SK-N-SH (cell line): ENCODE measurements at regions not wholly inside any gene's neighbourhood (a gene's known extent, or its start where the extent isn't known, plus 50 kb on each side); places are given as distances from the start of the nearest gene placed in this dataset.

Experiments used
- RAD21 ChIP-seq: IDR thresholded peaks from 2 replicates; pipeline ENCODE4 v1.6.1; 2012; ENCODE audit warnings: mild to moderate bottlenecking, low read length
- RCOR1 ChIP-seq: fragments of 150-350 bp; IDR thresholded peaks from 2 replicates; pipeline ENCODE4 v1.6.1; 2017; ENCODE audit warnings: antibody characterized with exemption, low read length
- YY1 ChIP-seq: IDR thresholded peaks from 2 replicates; pipeline ENCODE4 v1.4.0; 2012; ENCODE audit warnings: low read depth, mild to moderate bottlenecking
- TF ChIP-seq, protein P1 (sequence below): IDR thresholded peaks from 2 replicates; pipeline ENCODE4 v1.6.1; 2012; ENCODE audit warnings: mild to moderate bottlenecking, low read depth, low read length, moderate library complexity
- TF ChIP-seq, protein P2 (sequence below): fragments of 200-600 bp; sonication (generic); IDR thresholded peaks from 2 replicates; pipeline ENCODE4 v1.6.1; 2017; ENCODE audit warnings: antibody characterized with exemption, mild to moderate bottlenecking, moderate library complexity
- TF ChIP-seq, protein P3 (sequence below): fragments of 150-350 bp; IDR thresholded peaks from 2 replicates; pipeline ENCODE4 v1.6.1; 2017; ENCODE audit warnings: antibody characterized with exemption, low read length, low read depth, borderline replicate concordance
- TF ChIP-seq, protein P4 (sequence below): IDR thresholded peaks from 2 replicates; pipeline ENCODE4; 2012
- TF ChIP-seq, protein P5 (sequence below): IDR thresholded peaks from 2 replicates; pipeline ENCODE4 v1.4.0; 2012; ENCODE audit warnings: low read depth

DNA sequence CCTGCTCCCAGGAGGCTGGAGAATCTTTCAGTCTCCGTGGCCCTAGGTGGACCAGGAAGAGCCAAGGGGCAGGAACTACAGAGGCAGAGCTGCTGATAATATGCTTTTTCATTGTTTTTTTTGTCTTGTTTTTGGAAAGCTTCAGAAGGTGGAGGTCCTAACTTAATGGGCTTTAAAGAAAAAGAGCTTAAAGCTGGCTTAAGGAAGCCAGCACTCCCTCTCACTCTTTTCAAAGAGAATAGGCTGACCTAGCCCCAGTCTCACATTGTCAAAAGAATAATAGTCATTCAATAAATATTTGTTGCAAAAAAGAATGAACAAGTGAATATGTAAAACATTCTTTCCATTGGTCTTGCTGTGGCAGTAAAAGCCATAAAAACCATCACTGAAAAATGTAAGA lies 61.0 kb upstream of the RRP15 start:
- TF ChIP-seq, protein P1, sequence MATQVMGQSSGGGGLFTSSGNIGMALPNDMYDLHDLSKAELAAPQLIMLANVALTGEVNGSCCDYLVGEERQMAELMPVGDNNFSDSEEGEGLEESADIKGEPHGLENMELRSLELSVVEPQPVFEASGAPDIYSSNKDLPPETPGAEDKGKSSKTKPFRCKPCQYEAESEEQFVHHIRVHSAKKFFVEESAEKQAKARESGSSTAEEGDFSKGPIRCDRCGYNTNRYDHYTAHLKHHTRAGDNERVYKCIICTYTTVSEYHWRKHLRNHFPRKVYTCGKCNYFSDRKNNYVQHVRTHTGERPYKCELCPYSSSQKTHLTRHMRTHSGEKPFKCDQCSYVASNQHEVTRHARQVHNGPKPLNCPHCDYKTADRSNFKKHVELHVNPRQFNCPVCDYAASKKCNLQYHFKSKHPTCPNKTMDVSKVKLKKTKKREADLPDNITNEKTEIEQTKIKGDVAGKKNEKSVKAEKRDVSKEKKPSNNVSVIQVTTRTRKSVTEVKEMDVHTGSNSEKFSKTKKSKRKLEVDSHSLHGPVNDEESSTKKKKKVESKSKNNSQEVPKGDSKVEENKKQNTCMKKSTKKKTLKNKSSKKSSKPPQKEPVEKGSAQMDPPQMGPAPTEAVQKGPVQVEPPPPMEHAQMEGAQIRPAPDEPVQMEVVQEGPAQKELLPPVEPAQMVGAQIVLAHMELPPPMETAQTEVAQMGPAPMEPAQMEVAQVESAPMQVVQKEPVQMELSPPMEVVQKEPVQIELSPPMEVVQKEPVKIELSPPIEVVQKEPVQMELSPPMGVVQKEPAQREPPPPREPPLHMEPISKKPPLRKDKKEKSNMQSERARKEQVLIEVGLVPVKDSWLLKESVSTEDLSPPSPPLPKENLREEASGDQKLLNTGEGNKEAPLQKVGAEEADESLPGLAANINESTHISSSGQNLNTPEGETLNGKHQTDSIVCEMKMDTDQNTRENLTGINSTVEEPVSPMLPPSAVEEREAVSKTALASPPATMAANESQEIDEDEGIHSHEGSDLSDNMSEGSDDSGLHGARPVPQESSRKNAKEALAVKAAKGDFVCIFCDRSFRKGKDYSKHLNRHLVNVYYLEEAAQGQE: no peak
- TF ChIP-seq RAD21 (no peak), RCOR1 (no peak), YY1 (no peak)
- TF ChIP-seq, protein P2, sequence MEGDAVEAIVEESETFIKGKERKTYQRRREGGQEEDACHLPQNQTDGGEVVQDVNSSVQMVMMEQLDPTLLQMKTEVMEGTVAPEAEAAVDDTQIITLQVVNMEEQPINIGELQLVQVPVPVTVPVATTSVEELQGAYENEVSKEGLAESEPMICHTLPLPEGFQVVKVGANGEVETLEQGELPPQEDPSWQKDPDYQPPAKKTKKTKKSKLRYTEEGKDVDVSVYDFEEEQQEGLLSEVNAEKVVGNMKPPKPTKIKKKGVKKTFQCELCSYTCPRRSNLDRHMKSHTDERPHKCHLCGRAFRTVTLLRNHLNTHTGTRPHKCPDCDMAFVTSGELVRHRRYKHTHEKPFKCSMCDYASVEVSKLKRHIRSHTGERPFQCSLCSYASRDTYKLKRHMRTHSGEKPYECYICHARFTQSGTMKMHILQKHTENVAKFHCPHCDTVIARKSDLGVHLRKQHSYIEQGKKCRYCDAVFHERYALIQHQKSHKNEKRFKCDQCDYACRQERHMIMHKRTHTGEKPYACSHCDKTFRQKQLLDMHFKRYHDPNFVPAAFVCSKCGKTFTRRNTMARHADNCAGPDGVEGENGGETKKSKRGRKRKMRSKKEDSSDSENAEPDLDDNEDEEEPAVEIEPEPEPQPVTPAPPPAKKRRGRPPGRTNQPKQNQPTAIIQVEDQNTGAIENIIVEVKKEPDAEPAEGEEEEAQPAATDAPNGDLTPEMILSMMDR: no peak
- TF ChIP-seq, protein P3, sequence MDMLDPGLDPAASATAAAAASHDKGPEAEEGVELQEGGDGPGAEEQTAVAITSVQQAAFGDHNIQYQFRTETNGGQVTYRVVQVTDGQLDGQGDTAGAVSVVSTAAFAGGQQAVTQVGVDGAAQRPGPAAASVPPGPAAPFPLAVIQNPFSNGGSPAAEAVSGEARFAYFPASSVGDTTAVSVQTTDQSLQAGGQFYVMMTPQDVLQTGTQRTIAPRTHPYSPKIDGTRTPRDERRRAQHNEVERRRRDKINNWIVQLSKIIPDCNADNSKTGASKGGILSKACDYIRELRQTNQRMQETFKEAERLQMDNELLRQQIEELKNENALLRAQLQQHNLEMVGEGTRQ: no peak
- TF ChIP-seq, protein P4, sequence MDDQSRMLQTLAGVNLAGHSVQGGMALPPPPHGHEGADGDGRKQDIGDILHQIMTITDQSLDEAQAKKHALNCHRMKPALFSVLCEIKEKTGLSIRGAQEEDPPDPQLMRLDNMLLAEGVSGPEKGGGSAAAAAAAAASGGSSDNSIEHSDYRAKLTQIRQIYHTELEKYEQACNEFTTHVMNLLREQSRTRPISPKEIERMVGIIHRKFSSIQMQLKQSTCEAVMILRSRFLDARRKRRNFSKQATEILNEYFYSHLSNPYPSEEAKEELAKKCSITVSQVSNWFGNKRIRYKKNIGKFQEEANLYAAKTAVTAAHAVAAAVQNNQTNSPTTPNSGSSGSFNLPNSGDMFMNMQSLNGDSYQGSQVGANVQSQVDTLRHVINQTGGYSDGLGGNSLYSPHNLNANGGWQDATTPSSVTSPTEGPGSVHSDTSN: no peak
- TF ChIP-seq, protein P5, sequence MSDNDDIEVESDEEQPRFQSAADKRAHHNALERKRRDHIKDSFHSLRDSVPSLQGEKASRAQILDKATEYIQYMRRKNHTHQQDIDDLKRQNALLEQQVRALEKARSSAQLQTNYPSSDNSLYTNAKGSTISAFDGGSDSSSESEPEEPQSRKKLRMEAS: no peak
